ENCODE measurements at regions not wholly inside any gene's neighbourhood (a gene's known extent, or its start where the extent isn't known, plus 50 kb on each side); places are given as distances from the start of the nearest gene placed in this dataset.

DNA sequence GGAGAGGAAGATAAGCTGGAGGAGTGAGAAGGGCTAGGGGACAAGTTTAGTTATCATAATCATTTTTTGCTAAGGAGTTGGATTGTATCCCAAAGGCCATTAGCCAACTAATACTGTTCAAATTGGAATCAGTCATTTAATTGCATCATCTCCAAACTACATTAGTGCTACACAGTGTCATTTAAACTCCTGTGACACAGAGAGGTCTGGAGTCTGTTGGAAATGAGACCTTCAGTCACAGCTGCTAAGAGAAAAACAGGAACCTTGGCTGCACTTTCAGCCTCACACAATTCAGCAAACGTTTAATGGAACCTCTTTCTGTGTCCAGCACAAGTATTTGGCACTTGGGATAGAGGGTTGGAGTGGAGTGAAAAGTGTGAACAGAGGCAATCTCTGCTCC is 175.5 kb upstream of the MGAT5 start:
- Histone ChIP-seq H3K4me2 (no peak overlapping the region), H4K20me1 (ENCODE audit: insufficient read depth) (no peaks in the 10 kb centered on the region), H3K79me2 (ENCODE audit: insufficient read depth) (no peaks in the 10 kb centered on the region), H3K9me3 (no peaks in the 10 kb centered on the region), H3K4me3 (ENCODE audit: low read depth in 2 of 2, low read length in 1 of 2) (no peak overlapping the region), H3K27ac (ENCODE audit: low read depth in 2 of 2, low read length in 1 of 2) (peak overlapping the region in 1 of 2 experiments; percentile 86; a peak in 2 of 4 replicates), H3K9ac (no peak overlapping the region), H3K4me1 (ENCODE audit: control insufficient read depth in 1 of 2, insufficient read depth in 2 of 2, low read depth in 1 of 2, low read length in 1 of 2) (peaks cover 0 to 28% of the 10 kb centered on the region in 2 experiments; a peak in 2 of 4 replicates), H2AFZ (ENCODE audit: low read depth) (no peak overlapping the region), H3K36me3 (replicated peaks in 1 of 2; ENCODE audit: control insufficient read depth in 1 of 2, insufficient read depth in 2 of 2, low read length in 1 of 2) (no peaks in the 10 kb centered on the region), H3K9me2 (no peaks in the 10 kb centered on the region), H3F3A (replicated peaks; ENCODE audit: insufficient read depth) (no peaks in the 10 kb centered on the region), H3K27me3 (ENCODE audit: insufficient read depth) (no peaks in the 10 kb centered on the region; the same call in 1 of the 2 replicates)
- peak; percentile 61 for DNase-seq
- TF ChIP-seq RAD21 (IDR thresholded peaks at IDR 0.05; ENCODE audit: low read length) (peak; percentile 11; the same call in 1 of the 2 replicates), MXI1 (IDR thresholded peaks at IDR 0.05; ENCODE audit: low read depth, low read length) (peak; percentile 42; the same call in 1 of the 2 replicates), TCF12 (IDR thresholded peaks at IDR 0.05) (no peak), IRF3 (IDR thresholded peaks at IDR 0.05; ENCODE audit: low read depth, low read length) (no peak), FOSL2 (IDR thresholded peaks at IDR 0.05; ENCODE audit: borderline replicate concordance, low read depth) (no peak), RFX5 (IDR thresholded peaks at IDR 0.05; ENCODE audit: low read length) (no peak), JUND (IDR thresholded peaks at IDR 0.05) (no peak), EP300 (IDR thresholded peaks at IDR 0.05; ENCODE audit: borderline replicate concordance in 1 of 2, low read depth in 1 of 2, low read length in 1 of 2) (peak in 1 of 2 experiments; percentile 75; a peak in 1 of 4 replicates), RCOR1 (IDR thresholded peaks at IDR 0.05; ENCODE audit: low read length) (peak; percentile 84), CHD2 (IDR thresholded peaks at IDR 0.05; ENCODE audit: low read length, partially characterized antibody) (peak; percentile 39)
- 0% methylated on average over 1 of the region's 1 CpG for WGBS (ENCODE audit: low lambda C conversion rate)
- CTCF ChIA-PET: interaction anchor here (1.0 to 4.0 kb wide), 4 partner anchors 87 to 373 kb away, joined by 3 to 16 read pairs (median 4); no protein-coding TSS in a partner anchor
- POLR2A ChIA-PET: no interaction called here

DNA sequence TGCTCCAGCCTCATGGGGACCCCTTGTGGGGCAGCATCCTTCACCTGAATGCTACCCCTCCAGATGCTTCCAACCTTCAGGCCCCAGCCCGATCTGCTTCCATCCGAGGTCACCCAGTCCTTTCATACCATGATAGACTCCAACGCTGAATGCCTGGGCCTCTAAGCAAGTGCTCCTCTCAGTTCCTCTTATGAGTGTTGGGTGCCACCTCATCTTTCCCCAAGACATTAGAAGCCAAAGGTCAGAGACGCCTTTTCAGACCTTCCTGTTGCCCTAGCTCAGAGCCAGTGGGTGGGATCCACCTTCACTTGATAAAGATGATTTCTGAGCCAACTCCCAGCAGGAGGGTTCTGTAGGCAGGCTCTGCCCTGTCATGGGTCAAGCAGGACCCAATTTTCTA is 174.5 kb upstream of the MGAT5 start:
- WGBS (ENCODE audit: low lambda C conversion rate): 51% methylated on average over 4 of the region's 4 CpGs
- H3K36me3 ChIP-seq (replicated peaks in 1 of 2; ENCODE audit: control insufficient read depth in 1 of 2, insufficient read depth in 2 of 2, low read length in 1 of 2): no peaks in the 10 kb centered on the region

More for the DNA sequence above, 174.5 kb upstream of the MGAT5 start:
- CTCF ChIA-PET: interaction anchor here (1.0 to 4.0 kb wide), 5 partner anchors 10 to 372 kb away, joined by 3 to 16 read pairs (median 3); no protein-coding TSS in a partner anchor
- Histone ChIP-seq H3K79me2 (ENCODE audit: insufficient read depth) (no peaks in the 10 kb centered on the region), H2AFZ (ENCODE audit: low read depth) (no peak overlapping the region), H3K9me2 (no peaks in the 10 kb centered on the region), H3K4me2 (no peak overlapping the region), H3F3A (replicated peaks; ENCODE audit: insufficient read depth) (no peaks in the 10 kb centered on the region), H3K4me3 (ENCODE audit: low read depth in 2 of 2, low read length in 1 of 2) (no peak overlapping the region), H3K9ac (no peak overlapping the region), H3K27me3 (ENCODE audit: insufficient read depth) (no peaks in the 10 kb centered on the region; the same call in 1 of the 2 replicates), H3K27ac (ENCODE audit: low read depth in 2 of 2, low read length in 1 of 2) (no peak overlapping the region; a peak in 1 of 4 replicates), H3K9me3 (no peaks in the 10 kb centered on the region), H3K4me1 (ENCODE audit: control insufficient read depth in 1 of 2, insufficient read depth in 2 of 2, low read depth in 1 of 2, low read length in 1 of 2) (peaks cover 0 to 32% of the 10 kb centered on the region in 2 experiments; a peak in 2 of 4 replicates), H4K20me1 (ENCODE audit: insufficient read depth) (no peaks in the 10 kb centered on the region)
- POLR2A ChIA-PET: no interaction called here
- DNase-seq: no peak
- TF ChIP-seq RAD21 (IDR thresholded peaks at IDR 0.05; ENCODE audit: low read length) (no peak), GABPA (IDR thresholded peaks at IDR 0.05; ENCODE audit: low read depth) (no peak), FOXJ3 (CRISPR knock-in tag; IDR thresholded peaks at IDR 0.05) (no peak), CTCF (IDR thresholded peaks at IDR 0.05) (no peak), YY1 (IDR thresholded peaks at IDR 0.05; ENCODE audit: low read depth) (no peak), FOXM1 (IDR thresholded peaks at IDR 0.05; ENCODE audit: low read depth) (no peak), RXRA (IDR thresholded peaks at IDR 0.05; ENCODE audit: borderline replicate concordance, low read depth) (no peak), USF1 (IDR thresholded peaks at IDR 0.05; ENCODE audit: borderline replicate concordance, low read depth) (no peak), TAF1 (IDR thresholded peaks at IDR 0.05; ENCODE audit: borderline replicate concordance, low read depth, low read length) (no peak), SMC3 (IDR thresholded peaks at IDR 0.05; ENCODE audit: low read depth, low read length) (no peak), NRF1 (IDR thresholded peaks at IDR 0.05; ENCODE audit: low read depth, low read length) (no peak), REST (IDR thresholded peaks at IDR 0.05; ENCODE audit: low read depth, low read length) (no peak)
- TF ChIP-seq, protein P1, sequence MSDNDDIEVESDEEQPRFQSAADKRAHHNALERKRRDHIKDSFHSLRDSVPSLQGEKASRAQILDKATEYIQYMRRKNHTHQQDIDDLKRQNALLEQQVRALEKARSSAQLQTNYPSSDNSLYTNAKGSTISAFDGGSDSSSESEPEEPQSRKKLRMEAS (IDR thresholded peaks at IDR 0.05; ENCODE audit: low read depth): no peak
